ENCODE measurements at regions not wholly inside any gene's neighbourhood (a gene's known extent, or its start where the extent isn't known, plus 50 kb on each side); places are given as distances from the start of the nearest gene placed in this dataset.

- no peak for TF ChIP-seq CTCF (conservative IDR thresholded peaks at IDR 0.05)
- no peak for TF ChIP-seq ZFX (IDR thresholded peaks at IDR 0.05)
These were observed 560.6 kb downstream of the PRR16 start for GRCh38 chr5:121024416-121025311.

Data from C4-2B (cell line).